ENCODE measurements at regions not wholly inside any gene's neighbourhood (a gene's known extent, or its start where the extent isn't known, plus 50 kb on each side); places are given as distances from the start of the nearest gene placed in this dataset.

- no peak for TF ChIP-seq BRCA1 (IDR thresholded peaks at IDR 0.05; ENCODE audit: low read depth, low read length)
- TF ChIP-seq ATF3 (IDR thresholded peaks at IDR 0.05; ENCODE audit: insufficient read depth, low read depth, low read length), result no peak
- TF ChIP-seq ZNF274 (IDR thresholded peaks at IDR 0.05; ENCODE audit: borderline replicate concordance, extremely low read depth, low read length), result no peak
- no peak for TF ChIP-seq JUND (IDR thresholded peaks at IDR 0.05; ENCODE audit: low read length)
- no peak for TF ChIP-seq KDM4A (IDR thresholded peaks at IDR 0.05; ENCODE audit: low read depth, low read length, severe bottlenecking)
These were observed 260.5 kb downstream of the CYP26B1 start (continued) for GRCh38 chr2:71887196-71887595.
